Lung (tissue), 11 donors: ENCODE measurements at regions not wholly inside any gene's neighbourhood (a gene's known extent, or its start where the extent isn't known, plus 50 kb on each side); places are given as distances from the start of the nearest gene placed in this dataset.

Experiments used
- ATAC-seq: fragments of 200-7000 bp; cut with Tn5 transposase; one replicate; pipeline ENCODE4 v1.9.1; 2020; ENCODE audit warnings: moderate number of reproducible peaks; ENCODE audit not compliant: insufficient read depth, low FRiP score
- DNase-seq, 3 donors: peaks; one replicate each; pipeline ENCODE4 v3.0.0-alpha.2; 2013 to 2017
- H3K27ac ChIP-seq, 2 donors: one replicate each; pipeline ENCODE4 v1.5.1; 2013; ENCODE audit warnings: mild to moderate bottlenecking in 2 of 2, moderate library complexity in 2 of 2, control low read depth in 1 of 2, inconsistent platforms in 1 of 2, low read depth in 1 of 2, low read length in 1 of 2
- H3K27me3 ChIP-seq, 3 donors: one replicate each; pipeline ENCODE4 v1.5.1; 2013; ENCODE audit warnings: low read length in 2 of 3; ENCODE audit not compliant: control insufficient read depth in 3 of 3, insufficient read depth in 3 of 3
- H3K36me3 ChIP-seq, 4 donors: one replicate each; pipeline ENCODE4 v1.5.1; 2013; ENCODE audit warnings: low read length in 4 of 4, mild to moderate bottlenecking in 1 of 4, moderate library complexity in 1 of 4; ENCODE audit not compliant: control insufficient read depth in 4 of 4, insufficient read depth in 4 of 4
- H3K4me1 ChIP-seq, 5 donors: one replicate each; pipeline ENCODE4 v1.5.1; 2013; ENCODE audit warnings: low read length in 5 of 5, mild to moderate bottlenecking in 2 of 5, moderate library complexity in 1 of 5; ENCODE audit not compliant: control insufficient read depth in 5 of 5, insufficient read depth in 5 of 5
- H3K4me3 ChIP-seq: one replicate; pipeline ENCODE4 v1.5.1; 2013; ENCODE audit warnings: mild to moderate bottlenecking, control low read depth, moderate library complexity
- H3K9ac ChIP-seq, 2 donors: one replicate each; pipeline ENCODE4 v1.5.1; 2013; ENCODE audit warnings: low read length in 2 of 2, control low read depth in 1 of 2; ENCODE audit not compliant: insufficient read depth in 1 of 2
- H3K9me3 ChIP-seq, 4 donors: one replicate each; pipeline ENCODE4 v1.5.1; 2013; ENCODE audit warnings: low read length in 3 of 4, mild to moderate bottlenecking in 1 of 4, moderate library complexity in 1 of 4; ENCODE audit not compliant: control insufficient read depth in 4 of 4, insufficient read depth in 3 of 4
- WGBS, 2 donors: extraction: QIAGEN DNeasy Blood & Tissue Kit; methylation state at CpG; one replicate each; pipeline ENCODE4 v1.1.7; 2013; 5-methylcytosine and 5-hydroxymethylcytosine counted together
- TF ChIP-seq, protein P1 (sequence below): IDR thresholded peaks from 2 replicates; pipeline ENCODE4 v1.5.1; 2012; ENCODE audit warnings: mild to moderate bottlenecking; ENCODE audit errors: control extremely low read depth, extremely low read depth
- donor health status: control.
- donor health status: control.
- donor health status: Bipolar disorder and iron deficiency.
- donor health status: healthy.
- donor health status: DM: yes; HTN: yes; CAD: no.

DNA sequence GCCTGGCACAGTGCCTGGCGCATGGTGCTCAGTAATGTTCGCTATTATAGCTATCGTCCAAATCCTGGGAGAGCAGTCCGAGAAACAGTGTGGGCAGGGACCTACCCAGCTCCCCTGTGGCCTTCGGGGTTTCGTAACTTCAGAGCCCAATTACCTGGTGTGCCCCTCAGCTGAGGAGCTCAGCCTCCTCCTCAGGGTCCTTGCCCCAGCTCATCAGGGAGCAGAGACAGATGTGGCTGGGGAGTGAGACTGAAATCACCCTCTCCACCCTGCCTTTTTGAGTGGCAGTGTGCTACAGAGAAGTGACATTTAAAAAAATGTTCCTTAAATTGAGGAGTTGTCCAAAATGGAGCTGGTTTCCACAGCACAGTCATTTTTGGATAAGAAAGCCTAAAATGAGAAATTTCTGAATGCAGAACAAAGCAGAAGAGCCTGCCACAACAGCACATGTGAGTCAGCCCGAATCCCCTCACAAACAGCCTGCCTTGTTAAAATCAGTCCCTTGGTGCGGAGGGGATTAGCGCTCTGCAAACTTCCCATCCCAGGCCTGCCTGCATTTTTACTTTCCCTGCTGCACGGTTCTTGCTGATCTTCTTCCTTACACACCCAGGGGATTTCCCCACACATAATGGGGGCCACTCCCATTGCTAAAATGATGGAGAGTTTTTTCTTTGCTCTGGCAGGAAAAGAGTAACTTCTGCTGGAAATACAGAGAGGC is 78.1 kb upstream of the PITX1 start:
- ATAC-seq (no peak), DNase-seq (peak in 1 of 3 donors; percentile 49)
- no peak overlapping the region for H3K27ac ChIP-seq
- H3K9ac ChIP-seq = no peak overlapping the region
- no peaks in the 10 kb centered on the region for H3K36me3 ChIP-seq
- H3K27me3 ChIP-seq = no peaks in the 10 kb centered on the region
- peaks cover 0 to 40% (median 10%) of the 10 kb centered on the region in 5 donors for H3K4me1 ChIP-seq
- WGBS, 2 donors = 73% methylated on average over 10 of the region's 10 CpGs
- TF ChIP-seq, protein P1, sequence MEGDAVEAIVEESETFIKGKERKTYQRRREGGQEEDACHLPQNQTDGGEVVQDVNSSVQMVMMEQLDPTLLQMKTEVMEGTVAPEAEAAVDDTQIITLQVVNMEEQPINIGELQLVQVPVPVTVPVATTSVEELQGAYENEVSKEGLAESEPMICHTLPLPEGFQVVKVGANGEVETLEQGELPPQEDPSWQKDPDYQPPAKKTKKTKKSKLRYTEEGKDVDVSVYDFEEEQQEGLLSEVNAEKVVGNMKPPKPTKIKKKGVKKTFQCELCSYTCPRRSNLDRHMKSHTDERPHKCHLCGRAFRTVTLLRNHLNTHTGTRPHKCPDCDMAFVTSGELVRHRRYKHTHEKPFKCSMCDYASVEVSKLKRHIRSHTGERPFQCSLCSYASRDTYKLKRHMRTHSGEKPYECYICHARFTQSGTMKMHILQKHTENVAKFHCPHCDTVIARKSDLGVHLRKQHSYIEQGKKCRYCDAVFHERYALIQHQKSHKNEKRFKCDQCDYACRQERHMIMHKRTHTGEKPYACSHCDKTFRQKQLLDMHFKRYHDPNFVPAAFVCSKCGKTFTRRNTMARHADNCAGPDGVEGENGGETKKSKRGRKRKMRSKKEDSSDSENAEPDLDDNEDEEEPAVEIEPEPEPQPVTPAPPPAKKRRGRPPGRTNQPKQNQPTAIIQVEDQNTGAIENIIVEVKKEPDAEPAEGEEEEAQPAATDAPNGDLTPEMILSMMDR = no peak
- H3K4me3 ChIP-seq = no peak overlapping the region
- peaks cover 0 to under 1% (median 0%) of the 10 kb centered on the region in 4 donors for H3K9me3 ChIP-seq

DNA sequence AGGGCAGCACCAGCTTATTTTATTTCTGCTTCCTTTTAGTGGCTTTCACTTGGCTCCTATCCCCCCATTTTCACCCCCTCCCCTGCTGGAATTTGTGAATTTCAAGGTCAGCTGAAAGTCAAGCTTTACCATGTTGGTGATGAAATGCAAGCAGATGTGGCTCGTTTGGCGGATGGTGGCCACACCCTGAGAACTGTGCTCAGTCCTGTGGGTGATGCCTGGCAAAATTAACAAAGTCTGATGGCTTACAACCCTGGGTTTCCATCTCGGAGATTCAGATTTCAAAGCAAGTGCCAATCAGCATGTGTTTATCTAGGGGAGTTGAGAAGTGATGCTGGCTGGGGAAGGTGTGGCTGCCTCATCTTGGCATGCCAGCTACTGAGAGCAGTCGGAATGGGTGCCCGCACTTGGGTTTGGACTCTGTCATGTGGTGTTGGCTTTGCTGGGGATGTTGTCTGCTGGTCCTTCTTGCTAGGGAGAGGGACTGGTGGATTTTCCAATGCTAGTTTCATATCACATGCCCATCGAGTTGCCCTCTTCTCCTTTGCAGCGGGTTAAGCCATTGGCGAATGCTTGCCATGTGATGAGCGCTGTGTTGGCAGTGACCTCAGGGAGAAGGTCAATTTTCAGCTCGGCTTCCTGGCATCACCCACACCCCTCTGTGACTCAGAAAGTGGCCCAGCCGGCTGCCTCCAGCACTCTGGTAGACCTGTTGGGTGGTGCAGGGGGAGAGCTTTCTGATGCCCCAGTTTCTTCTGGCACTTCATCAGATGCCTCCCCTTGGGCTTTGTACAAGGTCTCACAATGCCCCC is 77.0 kb upstream of the PITX1 start:
- Histone ChIP-seq H3K27me3 (no peaks in the 10 kb centered on the region), H3K9me3 (peaks cover 0 to 2% (median 0%) of the 10 kb centered on the region in 4 donors), H3K4me1 (peaks cover 0 to 40% (median 6%) of the 10 kb centered on the region in 5 donors), H3K4me3 (no peak overlapping the region), H3K36me3 (no peaks in the 10 kb centered on the region), H3K27ac (no peak overlapping the region), H3K9ac (no peak overlapping the region)
- ATAC-seq (peak; percentile 43), DNase-seq (no peak)
- TF ChIP-seq, protein P1 = no peak
- WGBS, 2 donors = 73 to 81% methylated on average over 11 of the region's 11 CpGs

DNA sequence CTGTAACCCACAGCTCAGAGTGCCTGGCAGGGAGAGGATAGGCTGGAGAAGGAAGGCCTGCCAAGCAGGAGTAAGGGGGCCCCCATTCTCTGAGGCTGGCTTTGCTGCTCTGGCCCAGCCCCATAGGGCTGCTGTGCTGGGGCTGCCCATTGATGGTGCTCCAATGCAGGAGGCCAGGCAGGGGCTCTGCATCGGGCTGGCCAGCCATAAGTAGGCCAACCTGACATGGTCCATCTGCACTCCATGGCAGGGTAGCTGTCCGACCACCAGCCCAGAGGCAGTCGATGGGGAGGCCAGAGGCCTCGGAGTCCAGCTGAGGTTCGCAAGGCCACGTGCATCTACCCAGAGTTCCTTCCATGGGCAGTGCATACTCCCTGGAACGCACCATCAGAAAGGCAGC is 75.0 kb upstream of the PITX1 start:
- H3K9me3 ChIP-seq = peaks cover 0 to 2% (median 0%) of the 10 kb centered on the region in 4 donors
- H3K36me3 ChIP-seq = no peaks in the 10 kb centered on the region
- no peak overlapping the region for H3K4me3 ChIP-seq
- no peak overlapping the region for H3K27ac ChIP-seq
- no peak for DNase-seq
- peaks cover 0 to 20% (median 3%) of the 10 kb centered on the region in 5 donors for H3K4me1 ChIP-seq
- TF ChIP-seq, protein P1 = no peak
- no peak overlapping the region for H3K9ac ChIP-seq
- ATAC-seq = no peak
- no peaks in the 10 kb centered on the region for H3K27me3 ChIP-seq
- whole genome bisulfite sequencing, 2 donors = 92 to 94% methylated on average over 7 of the region's 7 CpGs
